Activated CD4-positive, alpha-beta memory T cell treated with anti-CD3 and anti-CD28 coated beads, Interleukin-2, amount 10 ng/mL, durations not matched to agents 7 days and 5 days (primary cell): ENCODE measurements at regions not wholly inside any gene's neighbourhood (a gene's known extent, or its start where the extent isn't known, plus 50 kb on each side); places are given as distances from the start of the nearest gene placed in this dataset.
"Not testable (repeated sequence)": the region's sequence is repeated elsewhere in the genome, so short reads cannot be mapped to it uniquely, and the experiment has no call there.

Source experiments
- CTCF ChIA-PET: fragments of 350-600 bp; sonication (Branson Sonifier 250); formaldehyde crosslinking; loops from one replicate; lab custom pipeline; 2021; ENCODE audit warnings: antibody characterized with exemption, inconsistent platforms; lab: Charles Lee
- POLR2A ChIA-PET: fragments of 350-600 bp; sonication (Branson Sonifier 250); formaldehyde crosslinking; loops from one replicate; lab custom pipeline; 2021; ENCODE audit warnings: antibody characterized with exemption; lab: Charles Lee
- DNase-seq: peaks from one replicate; pipeline ENCODE4 v3.0.0-alpha.2; 2020
- H3K27ac Mint-ChIP-seq: one replicate; pipeline ENCODE4 v1.8.0; 2021; ENCODE audit warnings: mild to moderate bottlenecking, mixed read lengths
- H3K27me3 Mint-ChIP-seq: one replicate; pipeline ENCODE4 v1.8.0; 2021; ENCODE audit warnings: mixed read lengths
- H3K36me3 Mint-ChIP-seq: one replicate; pipeline ENCODE4 v1.8.0; 2021; ENCODE audit warnings: low read depth, mixed read lengths
- H3K4me1 Mint-ChIP-seq: one replicate; pipeline ENCODE4 v1.8.0; 2021; ENCODE audit warnings: mixed read lengths
- H3K4me3 Mint-ChIP-seq: one replicate; pipeline ENCODE4 v1.8.0; 2021; ENCODE audit warnings: mild to moderate bottlenecking, mixed read lengths
- H3K9me3 Mint-ChIP-seq: one replicate; pipeline ENCODE4 v1.8.0; 2021; ENCODE audit warnings: mixed read lengths

DNA sequence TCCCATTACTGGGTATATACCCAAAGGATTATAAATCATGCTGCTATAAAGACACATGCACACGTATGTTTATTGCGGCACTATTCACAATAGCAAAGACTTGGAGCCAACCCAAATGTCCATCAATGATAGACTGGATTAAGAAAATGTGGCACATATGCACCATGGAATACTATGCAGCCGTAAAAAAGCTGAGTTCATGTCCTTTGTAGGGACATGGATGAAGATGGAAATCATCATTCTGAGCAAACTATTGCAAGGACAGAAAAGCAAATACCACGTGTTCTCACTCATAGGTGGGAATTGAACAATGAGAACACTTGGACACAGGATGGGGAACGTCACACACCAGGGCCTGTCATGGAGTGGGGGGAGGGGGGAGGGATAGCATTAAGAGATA is 175.0 kb upstream of the FZD8 start:
- H3K27ac Mint-ChIP-seq, POLR2A ChIA-PET, H3K4me1 Mint-ChIP-seq, CTCF ChIA-PET, H3K9me3 Mint-ChIP-seq, H3K4me3 Mint-ChIP-seq, DNase-seq, H3K36me3 Mint-ChIP-seq, H3K27me3 Mint-ChIP-seq: not testable (repeated sequence)

GRCh38 chr10:35813219-35813618 is 171.1 kb upstream of the FZD8 start:
- no peak for DNase-seq
- H3K27ac Mint-ChIP-seq, result no peak overlapping the region
- H3K36me3 Mint-ChIP-seq, result no peaks in the 10 kb centered on the region
- peaks cover 11% of the 10 kb centered on the region for H3K9me3 Mint-ChIP-seq
- ChIA-PET POLR2A (no interaction called here), CTCF (no interaction called here)
- H3K27me3 Mint-ChIP-seq, result no peaks in the 10 kb centered on the region
- no peaks in the 10 kb centered on the region for H3K4me1 Mint-ChIP-seq
- no peak overlapping the region for H3K4me3 Mint-ChIP-seq

- no peaks in the 10 kb centered on the region for H3K27me3 Mint-ChIP-seq
- peaks cover 2% of the 10 kb centered on the region for H3K9me3 Mint-ChIP-seq
- H3K4me3 Mint-ChIP-seq, result no peak overlapping the region
- no peak overlapping the region for H3K27ac Mint-ChIP-seq
- H3K36me3 Mint-ChIP-seq, result no peaks in the 10 kb centered on the region
- ChIA-PET POLR2A (no interaction called here), CTCF (no interaction called here)
- no peaks in the 10 kb centered on the region for H3K4me1 Mint-ChIP-seq
- no peak for DNase-seq
Observed at GRCh38 chr10:35808344-35808743, 166.2 kb upstream of the FZD8 start.

DNA sequence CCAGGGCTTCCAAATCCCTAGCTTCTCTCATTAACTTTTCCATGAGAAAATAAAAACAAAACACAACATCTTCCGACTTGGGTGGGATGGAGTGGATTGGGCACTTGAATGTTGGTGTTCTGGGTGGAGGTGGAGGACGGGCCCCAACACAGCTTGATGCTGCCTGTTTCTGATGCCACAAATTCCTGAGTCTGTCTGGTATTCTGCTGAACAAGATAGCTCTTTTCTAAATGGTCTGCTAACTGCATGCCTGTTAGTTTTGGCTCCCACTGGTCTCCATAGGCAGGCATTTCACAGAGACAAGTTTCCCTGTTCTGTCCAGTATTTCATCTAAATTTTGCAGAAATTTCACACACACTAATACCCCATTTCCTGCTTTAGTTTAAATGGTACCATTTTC is 160.9 kb upstream of the FZD8 start:
- no peaks in the 10 kb centered on the region for H3K9me3 Mint-ChIP-seq
- CTCF ChIA-PET, result no interaction called here
- no peaks in the 10 kb centered on the region for H3K4me1 Mint-ChIP-seq
- no peak for DNase-seq
- no peak overlapping the region for H3K27ac Mint-ChIP-seq
- no peaks in the 10 kb centered on the region for H3K27me3 Mint-ChIP-seq
- no peaks in the 10 kb centered on the region for H3K36me3 Mint-ChIP-seq
- no peak overlapping the region for H3K4me3 Mint-ChIP-seq
- POLR2A ChIA-PET, result no interaction called here

- CTCF ChIA-PET, result interaction anchor here (0.7 kb wide), 1 partner anchor 54 kb away, joined by 3 read pairs; no protein-coding TSS in a partner anchor
- Mint-ChIP-seq H3K27ac (no peak overlapping the region), H3K4me3 (no peak overlapping the region), H3K27me3 (no peaks in the 10 kb centered on the region), H3K36me3 (no peaks in the 10 kb centered on the region), H3K9me3 (no peaks in the 10 kb centered on the region), H3K4me1 (no peaks in the 10 kb centered on the region)
- DNase-seq, result no peak
- POLR2A ChIA-PET, result no interaction called here
Observed at GRCh38 chr10:35797187-35797586, 155.1 kb upstream of the FZD8 start.

DNA sequence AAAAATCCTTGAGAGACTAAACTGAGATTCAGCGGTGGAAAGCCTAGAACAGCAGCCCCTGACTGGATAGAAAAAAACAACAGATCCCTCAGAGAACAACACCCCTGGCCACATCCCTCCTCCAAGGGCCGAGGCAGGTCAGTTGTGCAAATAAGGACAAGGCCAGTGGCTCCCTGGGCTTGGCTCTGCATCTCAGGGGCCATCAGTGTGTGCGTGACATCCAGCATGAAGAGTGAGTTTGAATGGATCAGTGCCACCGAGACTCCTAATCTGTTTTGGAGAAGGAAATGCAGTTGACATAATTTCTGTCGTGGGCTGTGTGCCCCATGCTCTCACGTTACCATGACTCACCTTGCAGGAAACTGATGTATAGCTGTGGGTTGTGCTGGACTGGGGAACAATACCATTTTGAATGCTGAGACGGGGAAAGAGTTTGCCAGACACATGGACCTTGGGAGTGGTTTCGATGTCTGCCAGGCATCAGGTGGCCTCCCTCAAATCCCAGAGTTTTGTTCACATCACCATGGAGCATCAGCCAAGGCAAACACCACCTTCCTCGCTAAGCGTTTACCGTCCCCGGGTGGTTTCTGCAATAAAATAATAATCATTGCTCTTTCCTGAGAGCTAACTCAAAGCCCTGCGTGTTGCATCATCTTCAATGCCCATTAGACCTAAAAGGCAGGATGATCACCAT is 153.2 kb upstream of the FZD8 start:
- no peak overlapping the region for H3K4me3 Mint-ChIP-seq
- no peaks in the 10 kb centered on the region for H3K36me3 Mint-ChIP-seq
- H3K9me3 Mint-ChIP-seq, result no peaks in the 10 kb centered on the region
- H3K27ac Mint-ChIP-seq, result no peak overlapping the region
- H3K4me1 Mint-ChIP-seq, result no peaks in the 10 kb centered on the region
- POLR2A ChIA-PET, result no interaction called here
- CTCF ChIA-PET, result no interaction called here
- no peaks in the 10 kb centered on the region for H3K27me3 Mint-ChIP-seq
- DNase-seq, result no peak

DNA sequence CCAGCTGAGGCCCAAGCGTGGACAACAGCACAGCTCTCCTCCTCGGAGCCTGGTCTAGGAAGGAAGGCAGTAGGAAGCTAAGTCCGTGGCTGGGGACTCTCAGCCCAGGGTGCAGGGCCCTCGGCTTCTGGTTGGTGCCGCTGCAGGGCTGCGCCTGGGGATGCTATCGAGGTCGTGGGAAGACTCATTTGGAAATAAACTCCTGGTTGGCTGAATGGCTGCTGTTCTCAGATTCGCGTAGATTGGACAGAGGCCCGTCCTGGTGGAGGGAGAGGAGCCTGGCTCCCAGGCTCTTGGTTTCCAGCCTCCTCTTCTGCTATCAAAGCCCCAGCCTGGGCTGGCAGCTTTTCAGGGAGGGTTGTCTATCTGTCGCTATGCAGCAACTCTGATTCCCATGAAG is 152.6 kb upstream of the FZD8 start:
- Mint-ChIP-seq H3K27me3 (no peaks in the 10 kb centered on the region), H3K9me3 (no peaks in the 10 kb centered on the region), H3K4me3 (no peak overlapping the region), H3K4me1 (no peaks in the 10 kb centered on the region), H3K27ac (no peak overlapping the region), H3K36me3 (no peaks in the 10 kb centered on the region)
- CTCF ChIA-PET, result no interaction called here
- DNase-seq, result no peak
- POLR2A ChIA-PET, result no interaction called here

- H3K27ac Mint-ChIP-seq, result no peak overlapping the region
- CTCF ChIA-PET, result no interaction called here
- no peak overlapping the region for H3K4me3 Mint-ChIP-seq
Observed at GRCh38 chr10:35792291-35792690, 150.2 kb upstream of the FZD8 start.

GRCh38 chr10:35789996-35790395 is 147.9 kb upstream of the FZD8 start:
- peaks cover 6% of the 10 kb centered on the region for H3K9me3 Mint-ChIP-seq
- no peak overlapping the region for H3K4me3 Mint-ChIP-seq
- no peaks in the 10 kb centered on the region for H3K27me3 Mint-ChIP-seq
- H3K4me1 Mint-ChIP-seq, result no peaks in the 10 kb centered on the region
- POLR2A ChIA-PET, result no interaction called here
- CTCF ChIA-PET, result no interaction called here
- no peak overlapping the region for H3K27ac Mint-ChIP-seq
- no peak for DNase-seq
- H3K36me3 Mint-ChIP-seq, result no peaks in the 10 kb centered on the region

More at GRCh38 chr10:35792291-35792690, 150.2 kb upstream of the FZD8 start:
- no peaks in the 10 kb centered on the region for H3K36me3 Mint-ChIP-seq
- POLR2A ChIA-PET, result no interaction called here
- no peaks in the 10 kb centered on the region for H3K27me3 Mint-ChIP-seq
- H3K9me3 Mint-ChIP-seq, result peaks cover 2% of the 10 kb centered on the region
- H3K4me1 Mint-ChIP-seq, result no peaks in the 10 kb centered on the region
- DNase-seq, result no peak

GRCh38 chr10:35784751-35785150 is 142.7 kb upstream of the FZD8 start:
- Mint-ChIP-seq H3K4me1 (no peaks in the 10 kb centered on the region), H3K27me3 (no peaks in the 10 kb centered on the region), H3K9me3 (peaks cover 6% of the 10 kb centered on the region), H3K27ac (no peak overlapping the region), H3K36me3 (no peaks in the 10 kb centered on the region), H3K4me3 (no peak overlapping the region)
- POLR2A ChIA-PET, result no interaction called here
- DNase-seq, result no peak
- CTCF ChIA-PET, result interaction anchor here (1.5 kb wide), 1 partner anchor 150 kb away, joined by 3 read pairs; no protein-coding TSS in a partner anchor

GRCh38 chr10:35783305-35783838 is 141.3 kb upstream of the FZD8 start:
- DNase-seq, result no peak
- H3K36me3 Mint-ChIP-seq, result no peaks in the 10 kb centered on the region
- ChIA-PET POLR2A (no interaction called here), CTCF (no interaction called here)
- no peaks in the 10 kb centered on the region for H3K4me1 Mint-ChIP-seq
- H3K4me3 Mint-ChIP-seq, result no peak overlapping the region
- H3K9me3 Mint-ChIP-seq, result peaks cover 5% of the 10 kb centered on the region
- H3K27ac Mint-ChIP-seq, result no peak overlapping the region
- no peaks in the 10 kb centered on the region for H3K27me3 Mint-ChIP-seq

GRCh38 chr10:35781643-35782035 is 139.5 kb upstream of the FZD8 start:
- no peak for DNase-seq
- Mint-ChIP-seq H3K36me3 (no peaks in the 10 kb centered on the region), H3K27ac (no peak overlapping the region), H3K9me3 (peaks cover under 1% of the 10 kb centered on the region), H3K4me1 (no peaks in the 10 kb centered on the region), H3K27me3 (no peaks in the 10 kb centered on the region), H3K4me3 (no peak overlapping the region)
- ChIA-PET CTCF (interaction anchor here (0.8 to 2.1 kb wide), 3 partner anchors 19 to 147 kb away, joined by 3 to 9 read pairs (median 5); no protein-coding TSS in a partner anchor), POLR2A (no interaction called here)

- H3K9me3 Mint-ChIP-seq, result no peaks in the 10 kb centered on the region
- H3K27me3 Mint-ChIP-seq, result no peaks in the 10 kb centered on the region
- ChIA-PET CTCF (interaction anchor here (1.3 to 2.1 kb wide), 2 partner anchors 144 to 146 kb away, joined by 5 to 9 read pairs; no protein-coding TSS in a partner anchor), POLR2A (no interaction called here)
- DNase-seq, result no peak
- H3K36me3 Mint-ChIP-seq, result no peaks in the 10 kb centered on the region
- no peak overlapping the region for H3K4me3 Mint-ChIP-seq
- H3K4me1 Mint-ChIP-seq, result no peaks in the 10 kb centered on the region
- no peak overlapping the region for H3K27ac Mint-ChIP-seq
Observed at GRCh38 chr10:35780970-35781642, 139.0 kb upstream of the FZD8 start.
